ENCODE measurements at regions not wholly inside any gene's neighbourhood (a gene's known extent, or its start where the extent isn't known, plus 50 kb on each side); places are given as distances from the start of the nearest gene placed in this dataset.

DNA sequence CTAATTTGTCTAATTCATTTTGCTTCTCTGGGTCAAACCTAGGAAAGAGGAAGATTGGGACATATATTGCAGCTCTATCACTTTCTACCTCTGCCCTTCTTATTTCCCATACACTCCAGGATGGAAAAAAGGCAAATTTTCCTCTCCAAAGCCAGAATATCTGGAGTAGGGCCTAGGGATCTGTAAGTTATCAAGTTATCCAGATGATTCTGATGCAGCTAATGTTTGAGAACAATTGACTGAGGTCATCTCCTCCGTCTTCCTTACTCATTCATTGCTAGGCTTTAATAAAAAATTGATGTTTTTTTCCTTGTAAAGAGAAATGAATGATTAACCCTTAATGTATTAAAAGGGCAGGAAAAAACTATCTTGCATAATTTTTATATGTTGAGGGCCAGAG, 211.9 kb upstream of the GLI3 start:
- no peaks in the 10 kb centered on the region for H3K23me2 ChIP-seq (ENCODE audit: insufficient read length, low read depth, low read length, poor library complexity, severe bottlenecking)
- H3K27ac ChIP-seq (ENCODE audit: insufficient read length, low read depth, low read length) = no peak overlapping the region
- H3K23ac ChIP-seq (ENCODE audit: insufficient read length, low read depth, low read length) = no peak overlapping the region
- no peak overlapping the region for H2BK120ac ChIP-seq (ENCODE audit: low read depth, low read length, poor library complexity, severe bottlenecking)
- H3K27me3 ChIP-seq (ENCODE audit: insufficient read depth, low read length) = no peaks in the 10 kb centered on the region
- no peak overlapping the region for H2BK12ac ChIP-seq (ENCODE audit: insufficient read length, low read depth, low read length)
- Mint-ChIP-seq H3K36me3 (ENCODE audit: insufficient read depth in 1 of 3, low read depth in 3 of 3) (no peaks in the 10 kb centered on the region), H3K4me1 (no peaks in the 10 kb centered on the region), H3K27ac (no peak overlapping the region), H3K4me3 (no peak overlapping the region), H3K9me3 (no peaks in the 10 kb centered on the region; a peak in 2 of 5 replicates), H3K27me3 (ENCODE audit: low read depth) (no peaks in the 10 kb centered on the region; the same call in none of the 2 replicates)
- no peaks in the 10 kb centered on the region for H4K20me1 ChIP-seq (ENCODE audit: control insufficient read depth, insufficient read depth, insufficient read length)
- WGBS (ENCODE audit: extremely low coverage, insufficient read length, low lambda C conversion rate) = no CpG with 5 or more reads among the region's 1 CpG
- H2AK5ac ChIP-seq (ENCODE audit: insufficient read length, low read length) = no peak overlapping the region
- H3K79me1 ChIP-seq (ENCODE audit: insufficient read depth, low read depth, low read length, poor library complexity, severe bottlenecking) = no peaks in the 10 kb centered on the region
- H4K91ac ChIP-seq (ENCODE audit: insufficient read length, low read depth, low read length) = no peak overlapping the region
- H2BK5ac ChIP-seq (ENCODE audit: insufficient read length, low read length) = no peak overlapping the region
- H3K79me2 ChIP-seq (ENCODE audit: insufficient read depth, low read length) = no peaks in the 10 kb centered on the region
- H3K18ac ChIP-seq (ENCODE audit: insufficient read length, low read depth, low read length) = no peak overlapping the region
- no peaks in the 10 kb centered on the region for H3K4me1 ChIP-seq (ENCODE audit: insufficient read depth, low read length)
- no peak overlapping the region for H3K14ac ChIP-seq (ENCODE audit: insufficient read depth, low read length)
- TF ChIP-seq, protein P1, sequence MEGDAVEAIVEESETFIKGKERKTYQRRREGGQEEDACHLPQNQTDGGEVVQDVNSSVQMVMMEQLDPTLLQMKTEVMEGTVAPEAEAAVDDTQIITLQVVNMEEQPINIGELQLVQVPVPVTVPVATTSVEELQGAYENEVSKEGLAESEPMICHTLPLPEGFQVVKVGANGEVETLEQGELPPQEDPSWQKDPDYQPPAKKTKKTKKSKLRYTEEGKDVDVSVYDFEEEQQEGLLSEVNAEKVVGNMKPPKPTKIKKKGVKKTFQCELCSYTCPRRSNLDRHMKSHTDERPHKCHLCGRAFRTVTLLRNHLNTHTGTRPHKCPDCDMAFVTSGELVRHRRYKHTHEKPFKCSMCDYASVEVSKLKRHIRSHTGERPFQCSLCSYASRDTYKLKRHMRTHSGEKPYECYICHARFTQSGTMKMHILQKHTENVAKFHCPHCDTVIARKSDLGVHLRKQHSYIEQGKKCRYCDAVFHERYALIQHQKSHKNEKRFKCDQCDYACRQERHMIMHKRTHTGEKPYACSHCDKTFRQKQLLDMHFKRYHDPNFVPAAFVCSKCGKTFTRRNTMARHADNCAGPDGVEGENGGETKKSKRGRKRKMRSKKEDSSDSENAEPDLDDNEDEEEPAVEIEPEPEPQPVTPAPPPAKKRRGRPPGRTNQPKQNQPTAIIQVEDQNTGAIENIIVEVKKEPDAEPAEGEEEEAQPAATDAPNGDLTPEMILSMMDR (conservative IDR thresholded peaks at IDR 0.05) = no peak
- no peak overlapping the region for H4K5ac ChIP-seq (ENCODE audit: insufficient read length, low read depth, low read length)
- no peak overlapping the region for H2BK20ac ChIP-seq (ENCODE audit: low read depth, low read length, poor library complexity, severe bottlenecking)
- no peak overlapping the region for H3K4ac ChIP-seq (ENCODE audit: low read depth, low read length)
- no peak overlapping the region for H3K4me2 ChIP-seq (ENCODE audit: insufficient read depth, insufficient read length, low read length)
- DNase-seq = no peak
- no peak overlapping the region for H4K8ac ChIP-seq (replicated peaks; ENCODE audit: insufficient read length, low read depth, low read length)
- H2BK15ac ChIP-seq (ENCODE audit: low read depth, low read length) = no peak overlapping the region
- no peak overlapping the region for H3K56ac ChIP-seq (ENCODE audit: insufficient read length, low read depth, low read length)
- no peaks in the 10 kb centered on the region for H3K9me3 ChIP-seq (ENCODE audit: control insufficient read depth, low read depth, low read length)
- H3K9ac ChIP-seq (ENCODE audit: extremely low read depth, insufficient read length, low read length) = no peak overlapping the region
- H3T11ph ChIP-seq (ENCODE audit: low read length) = no peak overlapping the region
- no peak overlapping the region for H2AFZ ChIP-seq (ENCODE audit: low read length)
